H1 (cell line): ENCODE measurements at regions not wholly inside any gene's neighbourhood (a gene's known extent, or its start where the extent isn't known, plus 50 kb on each side); places are given as distances from the start of the nearest gene placed in this dataset.

Experiments used
- CTCF ChIA-PET: fragments of 300-600 bp; sonication (Branson Sonifier 250); formaldehyde crosslinking; loops from one replicate; lab custom pipeline; 2021; ENCODE audit not compliant: partially characterized antibody; lab: Charles Lee
- POLR2A ChIA-PET: fragments of 300-600 bp; sonication (Branson Sonifier 250); formaldehyde crosslinking; loops from one replicate; lab custom pipeline; 2021; ENCODE audit warnings: inconsistent platforms; ENCODE audit not compliant: partially characterized antibody; lab: Charles Lee
- DNase-seq, 2 experiments: peaks; one replicate each; pipeline versions ENCODE4 v3.0.0 to v3.0.0-alpha.2; 2010 to 2022; ENCODE audit warnings: low spot score in 2 of 2, low read depth in 1 of 2, mixed read lengths in 1 of 2
- FAIRE-seq: peaks from 2 replicates; lab custom pipeline; 2011; peaks lifted over from hg19 to GRCh38; lab: Jason Lieb, UNC
- H2AFZ ChIP-seq: 2 replicates; pipeline ENCODE4 v1.8.1; 2012; ENCODE audit warnings: low read length, inconsistent platforms
- H2AK5ac ChIP-seq: 2 replicates; pipeline ENCODE4 v1.6.1; 2013; ENCODE audit warnings: low read depth, low read length
- H2BK120ac ChIP-seq: replicated peaks from 2 replicates; pipeline ENCODE3; 2013; ENCODE audit warnings: low read depth, low read length, inconsistent platforms
- H2BK12ac ChIP-seq: 2 replicates; pipeline ENCODE4 v1.6.1; 2013; ENCODE audit warnings: low read depth, low read length
- H2BK15ac ChIP-seq: 2 replicates; pipeline ENCODE4 v1.6.1; 2013; ENCODE audit warnings: low read length
- H2BK20ac ChIP-seq: 2 replicates; pipeline ENCODE4 v1.6.1; 2013; ENCODE audit warnings: low read length
- H2BK5ac ChIP-seq: 2 replicates; pipeline ENCODE4 v1.6.1; 2013; ENCODE audit warnings: low read depth, low read length
- H3K14ac ChIP-seq: 2 replicates; pipeline ENCODE4 v1.6.1; 2013; ENCODE audit warnings: inconsistent platforms; ENCODE audit not compliant: insufficient read length
- H3K18ac ChIP-seq: 2 replicates; pipeline ENCODE4 v1.6.1; 2013; ENCODE audit warnings: low read length; ENCODE audit errors: extremely low read depth
- H3K23ac ChIP-seq: 2 replicates; pipeline ENCODE4 v1.6.1; 2013; ENCODE audit warnings: inconsistent platforms; ENCODE audit not compliant: insufficient read length
- H3K23me2 ChIP-seq: 2 replicates; pipeline ENCODE4 v1.6.1; 2013; ENCODE audit warnings: low read depth, low read length
- H3K27ac ChIP-seq: 2 replicates; pipeline ENCODE4 v1.6.1; 2011; ENCODE audit warnings: low read depth, low read length, inconsistent platforms
- H3K27me3 ChIP-seq, 4 experiments: replicated peaks in 1 of 4; 1 replicate in 1 of 4; 2 replicates in 3 of 4; pipeline versions ENCODE4 v1.6.1 to v1.8.1; 2011 to 2013; ENCODE audit warnings: low read length in 3 of 4, mild to moderate bottlenecking in 3 of 4, inconsistent platforms in 2 of 4, mixed read lengths in 2 of 4, moderate library complexity in 1 of 4; ENCODE audit not compliant: control insufficient read depth in 3 of 4, insufficient read depth in 3 of 4; ENCODE audit errors: extremely low read depth in 1 of 4
- H3K36me3 ChIP-seq, 4 experiments: 2 replicates each; pipeline versions ENCODE4 v1.6.1 to v1.8.1; 2011 to 2013; ENCODE audit warnings: mild to moderate bottlenecking in 4 of 4, low read length in 3 of 4, moderate library complexity in 2 of 4, control low read depth in 1 of 4, inconsistent platforms in 1 of 4; ENCODE audit not compliant: insufficient read depth in 4 of 4, control insufficient read depth in 2 of 4
- H3K4ac ChIP-seq: replicated peaks from 2 replicates; pipeline ENCODE3; 2013; ENCODE audit warnings: low read length, low read depth, mixed read lengths, inconsistent platforms; ENCODE audit not compliant: insufficient read length
- H3K4me1 ChIP-seq, 4 experiments: replicated peaks in 1 of 4; 1 replicate in 1 of 4; 2 replicates in 3 of 4; pipeline versions ENCODE4 v1.6.1 to v1.8.1; 2011 to 2013; ENCODE audit warnings: low read length in 3 of 4, inconsistent platforms in 2 of 4, mixed read lengths in 1 of 4; ENCODE audit not compliant: insufficient read depth in 4 of 4, control insufficient read depth in 3 of 4
- H3K4me2 ChIP-seq, 2 experiments: 2 replicates each; pipeline versions ENCODE4 v1.6.1 to v1.8.1; 2011 to 2013; ENCODE audit warnings: low read depth in 2 of 2, low read length in 2 of 2, control low read depth in 1 of 2, inconsistent platforms in 1 of 2, mild to moderate bottlenecking in 1 of 2; ENCODE audit not compliant: insufficient read depth in 1 of 2
- H3K4me3 ChIP-seq, 4 experiments: fragments of 200-600, 300-600 bp in 1 of 4; sonication (generic), shearing (Covaris generic), sonication (Bioruptor Twin) in 1 of 4; 2 replicates each; pipeline versions ENCODE4 v1.5.1 to v1.8.1; 2011 to 2016; ENCODE audit warnings: low read length in 4 of 4, low read depth in 3 of 4, control low read depth in 2 of 4, inconsistent platforms in 2 of 4, mild to moderate bottlenecking in 2 of 4, mixed read lengths in 1 of 4, moderate library complexity in 1 of 4; ENCODE audit not compliant: insufficient read depth in 2 of 4; ENCODE audit errors: extremely low read depth in 1 of 4
- H3K56ac ChIP-seq: replicated peaks from 2 replicates; pipeline ENCODE3; 2013; ENCODE audit warnings: low read depth, mild to moderate bottlenecking, mixed read lengths, low read length, inconsistent platforms; ENCODE audit not compliant: insufficient read length
- H3K79me1 ChIP-seq: 2 replicates; pipeline ENCODE4 v1.6.1; 2013; ENCODE audit warnings: low read depth, low read length, control low read depth
- H3K79me2 ChIP-seq, 2 experiments: 2 replicates each; pipeline versions ENCODE4 v1.6.1 to v1.8.1; 2012 to 2013; ENCODE audit warnings: low read length in 2 of 2, mild to moderate bottlenecking in 2 of 2, inconsistent platforms in 1 of 2; ENCODE audit not compliant: insufficient read depth in 2 of 2, control insufficient read depth in 1 of 2
- H3K9ac ChIP-seq, 4 experiments: replicated peaks in 1 of 4; 1 replicate in 1 of 4; 2 replicates in 3 of 4; pipeline versions ENCODE4 v1.6.1 to v1.8.1; 2011 to 2013; ENCODE audit warnings: low read depth in 3 of 4, low read length in 3 of 4, control low read depth in 2 of 4, mild to moderate bottlenecking in 2 of 4, moderate library complexity in 2 of 4, inconsistent platforms in 1 of 4; ENCODE audit errors: extremely low read depth in 1 of 4
- H3K9me3 ChIP-seq, 2 experiments: 2 replicates each; pipeline versions ENCODE4 v1.6.1 to v1.8.1; 2012 to 2013; ENCODE audit warnings: mild to moderate bottlenecking in 2 of 2, moderate library complexity in 2 of 2, control low read depth in 1 of 2, inconsistent platforms in 1 of 2, low read depth in 1 of 2, low read length in 1 of 2, mixed read lengths in 1 of 2; ENCODE audit not compliant: insufficient read depth in 2 of 2
- H4K20me1 ChIP-seq, 2 experiments: replicated peaks in 1 of 2; 2 replicates each; pipeline versions ENCODE3 to v1.8.1; 2011 to 2013; ENCODE audit warnings: inconsistent platforms in 2 of 2, low read length in 2 of 2, mild to moderate bottlenecking in 1 of 2; ENCODE audit not compliant: insufficient read depth in 2 of 2, control insufficient read depth in 1 of 2
- H4K5ac ChIP-seq: 2 replicates; pipeline ENCODE4 v1.6.1; 2013; ENCODE audit warnings: low read length, low read depth, mixed read lengths, inconsistent platforms; ENCODE audit not compliant: insufficient read length
- H4K8ac ChIP-seq: 2 replicates; pipeline ENCODE4 v1.8.0; 2013; ENCODE audit warnings: mild to moderate bottlenecking, moderate library complexity, low read length, inconsistent platforms; ENCODE audit not compliant: insufficient read depth; ENCODE audit errors: extremely low read depth
- H4K91ac ChIP-seq: replicated peaks from 2 replicates; pipeline ENCODE3; 2013; ENCODE audit warnings: low read length, mixed read lengths, inconsistent platforms; ENCODE audit not compliant: insufficient read length
- ATF2 ChIP-seq: IDR thresholded peaks from 2 replicates; pipeline ENCODE4 v1.6.1; 2012; ENCODE audit warnings: low read length, inconsistent platforms
- EP300 ChIP-seq, 2 experiments: IDR thresholded peaks; 1 replicate in 1 of 2; 2 replicates in 1 of 2; pipeline ENCODE4 v1.6.1; 2011 to 2012; ENCODE audit warnings: low read depth in 2 of 2, low read length in 2 of 2, mild to moderate bottlenecking in 2 of 2, borderline replicate concordance in 1 of 2, inconsistent platforms in 1 of 2, moderate library complexity in 1 of 2
- FOSL1 ChIP-seq: IDR thresholded peaks from 2 replicates; pipeline ENCODE4 v1.6.1; 2011; ENCODE audit warnings: mild to moderate bottlenecking, low read depth, low read length, moderate library complexity; ENCODE audit not compliant: insufficient read depth
- POU5F1 ChIP-seq: IDR thresholded peaks from 2 replicates; pipeline ENCODE4 v1.6.1; 2011; ENCODE audit warnings: low read depth, mild to moderate bottlenecking, low read length, moderate library complexity
- TBP ChIP-seq: IDR thresholded peaks from 2 replicates; pipeline ENCODE4 v1.6.1; 2011; ENCODE audit warnings: low read depth, low read length, improper control_type of control experiment
- WGBS, 2 experiments: shearing (Covaris generic) in 1 of 2; methylation state at CpG; one replicate each; pipeline versions ENCODE4 v1.1.6 to v1.1.7; 2013 to 2015; ENCODE audit warnings: low lambda C conversion rate in 2 of 2, mixed read lengths in 2 of 2, inconsistent platforms in 1 of 2, low coverage in 1 of 2, missing lambda C conversion rate in 1 of 2; ENCODE audit not compliant: insufficient replicate concordance in 2 of 2, insufficient coverage in 1 of 2, insufficient read length in 1 of 2; ENCODE audit errors: extremely low coverage in 1 of 2, missing lambda C conversion rate in 1 of 2; 5-methylcytosine and 5-hydroxymethylcytosine counted together
- TF ChIP-seq, protein P1 (sequence below): IDR thresholded peaks from 2 replicates; pipeline ENCODE4 v1.6.1; 2012; ENCODE audit warnings: inconsistent platforms

GRCh38 chr10:71048971-71049615, 160.7 kb upstream of the PCBD1 start:
- Histone ChIP-seq H2BK5ac (no peak overlapping the region), H3K23me2 (no peaks in the 10 kb centered on the region; the same call in 1 of the 2 replicates), H4K5ac (no peak overlapping the region), H2AFZ (no peak overlapping the region), H3K23ac (no peak overlapping the region), H3K9me3 (no peaks in the 10 kb centered on the region), H3K9ac (no peak overlapping the region), H3K4ac (no peak overlapping the region), H3K79me1 (no peaks in the 10 kb centered on the region), H2AK5ac (no peak overlapping the region), H3K14ac (no peak overlapping the region), H4K91ac (no peak overlapping the region), H2BK12ac (no peak overlapping the region), H3K79me2 (no peaks in the 10 kb centered on the region), H3K4me3 (no peak overlapping the region), H2BK20ac (no peak overlapping the region), H3K27ac (no peak overlapping the region), H3K56ac (no peak overlapping the region), H3K36me3 (no peaks in the 10 kb centered on the region), H4K20me1 (peaks cover 0 to 2% of the 10 kb centered on the region in 2 experiments), H4K8ac (no peak overlapping the region), H3K18ac (no peak overlapping the region), H3K27me3 (no peaks in the 10 kb centered on the region), H3K4me2 (no peak overlapping the region), H2BK120ac (no peak overlapping the region), H3K4me1 (peaks cover 0 to 3% (median 0%) of the 10 kb centered on the region in 4 experiments; a peak in 1 of 7 replicates), H2BK15ac (no peak overlapping the region)
- WGBS, 2 experiments: 86% methylated on average over 6 of the region's 6 CpGs; no CpG with 5 or more reads in 1 of the 2 experiments
- FAIRE-seq: no peak
- DNase-seq: no peak
- POLR2A ChIA-PET: no interaction called here
- CTCF ChIA-PET: interaction anchor here (0.6 to 1.0 kb wide), 3 partner anchors 25 to 235 kb away, joined by 3 read pairs; no protein-coding TSS in a partner anchor
- TF ChIP-seq ATF2: no peak
- TF ChIP-seq TBP: no peak
- TF ChIP-seq POU5F1: no peak
- no peak for TF ChIP-seq FOSL1
- TF ChIP-seq, protein P1, sequence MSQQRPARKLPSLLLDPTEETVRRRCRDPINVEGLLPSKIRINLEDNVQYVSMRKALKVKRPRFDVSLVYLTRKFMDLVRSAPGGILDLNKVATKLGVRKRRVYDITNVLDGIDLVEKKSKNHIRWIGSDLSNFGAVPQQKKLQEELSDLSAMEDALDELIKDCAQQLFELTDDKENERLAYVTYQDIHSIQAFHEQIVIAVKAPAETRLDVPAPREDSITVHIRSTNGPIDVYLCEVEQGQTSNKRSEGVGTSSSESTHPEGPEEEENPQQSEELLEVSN: no peak
- TF ChIP-seq EP300 (IDR thresholded peaks at IDR 0.05; ENCODE audit: borderline replicate concordance in 1 of 2, low read depth in 2 of 2, low read length in 2 of 2): no peak
